ENCODE measurements at regions not wholly inside any gene's neighbourhood (a gene's known extent, or its start where the extent isn't known, plus 50 kb on each side); places are given as distances from the start of the nearest gene placed in this dataset.

- Histone ChIP-seq H3K23me2 (ENCODE audit: insufficient read length, low read depth, low read length, poor library complexity, severe bottlenecking) (no peaks in the 10 kb centered on the region), H3K23ac (ENCODE audit: insufficient read length, low read depth, low read length) (no peak overlapping the region), H2AFZ (ENCODE audit: low read length) (no peak overlapping the region), H4K20me1 (ENCODE audit: control insufficient read depth, insufficient read depth, insufficient read length) (no peaks in the 10 kb centered on the region), H3T11ph (ENCODE audit: low read length) (no peak overlapping the region), H3K79me1 (ENCODE audit: insufficient read depth, low read depth, low read length, poor library complexity, severe bottlenecking) (no peaks in the 10 kb centered on the region), H3K18ac (ENCODE audit: insufficient read length, low read depth, low read length) (no peak overlapping the region), H3K4ac (ENCODE audit: low read depth, low read length) (no peak overlapping the region), H4K8ac (replicated peaks; ENCODE audit: insufficient read length, low read depth, low read length) (no peak overlapping the region), H2BK12ac (ENCODE audit: insufficient read length, low read depth, low read length) (no peak overlapping the region), H3K9ac (ENCODE audit: extremely low read depth, insufficient read length, low read length) (no peak overlapping the region), H3K14ac (ENCODE audit: insufficient read depth, low read length) (no peak overlapping the region), H3K27ac (ENCODE audit: insufficient read length, low read depth, low read length) (no peak overlapping the region), H3K9me3 (ENCODE audit: control insufficient read depth, low read depth, low read length) (no peaks in the 10 kb centered on the region), H2AK5ac (ENCODE audit: insufficient read length, low read length) (no peak overlapping the region), H2BK5ac (ENCODE audit: insufficient read length, low read length) (no peak overlapping the region), H3K27me3 (ENCODE audit: insufficient read depth, low read length) (no peaks in the 10 kb centered on the region), H3K4me2 (ENCODE audit: insufficient read depth, insufficient read length, low read length) (no peak overlapping the region), H2BK120ac (ENCODE audit: low read depth, low read length, poor library complexity, severe bottlenecking) (no peak overlapping the region), H3K4me1 (ENCODE audit: insufficient read depth, low read length) (no peaks in the 10 kb centered on the region), H4K91ac (ENCODE audit: insufficient read length, low read depth, low read length) (no peak overlapping the region), H4K5ac (ENCODE audit: insufficient read length, low read depth, low read length) (no peak overlapping the region), H3K56ac (ENCODE audit: insufficient read length, low read depth, low read length) (no peak overlapping the region), H3K79me2 (ENCODE audit: insufficient read depth, low read length) (no peaks in the 10 kb centered on the region), H2BK20ac (ENCODE audit: low read depth, low read length, poor library complexity, severe bottlenecking) (no peak overlapping the region), H2BK15ac (ENCODE audit: low read depth, low read length) (no peak overlapping the region)
- Mint-ChIP-seq H3K4me3 (no peak overlapping the region), H3K27me3 (ENCODE audit: low read depth) (no peaks in the 10 kb centered on the region; the same call in 1 of the 2 replicates), H3K4me1 (no peaks in the 10 kb centered on the region), H3K27ac (peak overlapping the region in 1 of 3 experiments; percentile 13; a peak in 1 of 7 replicates), H3K9me3 (peaks cover 4 to 6% of the 10 kb centered on the region in 2 experiments; a peak in 3 of 5 replicates), H3K36me3 (ENCODE audit: insufficient read depth in 1 of 3, low read depth in 3 of 3) (peaks cover 0 to 4% (median 0%) of the 10 kb centered on the region in 3 experiments; a peak in 3 of 7 replicates)
- TF ChIP-seq CTCF (conservative IDR thresholded peaks at IDR 0.05), result no peak
- no CpG with 5 or more reads among the region's 4 CpGs for WGBS (ENCODE audit: extremely low coverage, insufficient read length, low lambda C conversion rate)
- DNase-seq, result no peak
These were observed 272.0 kb upstream of the TMTC4 start for GRCh38 chr13:100946588-100946987.

Measured in H9 (cell line).